ENCODE measurements at regions not wholly inside any gene's neighbourhood (a gene's known extent, or its start where the extent isn't known, plus 50 kb on each side); places are given as distances from the start of the nearest gene placed in this dataset.

- in situ Hi-C loops (cut with MboI; ENCODE audit: low pct_ligation_motif_present in 1 of 4, low pct_unique_long_range_greater_than_20kb in 1 of 4, low sequenced_read_pairs in 3 of 4): no loop called here
- H3K36me3 ChIP-seq: no peaks in the 10 kb centered on the region
Measured at GRCh38 chr4:10856271-10856782, 171.8 kb upstream of the CLNK start.

GRCh38 chr4:10853196-10853595 is 168.6 kb upstream of the CLNK start:
- 70% methylated on average over 2 of the region's 2 CpGs; no CpG with 5 or more reads in 1 of the 2 donors for WGBS, 2 donors (ENCODE audit: low coverage in 1 of 2)

More at GRCh38 chr4:10856271-10856782, 171.8 kb upstream of the CLNK start:
- Histone ChIP-seq H3K4me1 (no peaks in the 10 kb centered on the region), H3K9me3 (peaks cover 2 to 5% of the 10 kb centered on the region in 2 donors), H3K27me3 (no peaks in the 10 kb centered on the region), H3K4me3 (no peak overlapping the region), H3K27ac (no peak overlapping the region)
- TF ChIP-seq POLR2AphosphoS5 (IDR thresholded peaks at IDR 0.05): no peak
- TF ChIP-seq POLR2A (IDR thresholded peaks at IDR 0.05): no peak
- TF ChIP-seq EP300 (IDR thresholded peaks at IDR 0.05; ENCODE audit: low read depth): no peak
- TF ChIP-seq, protein P1, sequence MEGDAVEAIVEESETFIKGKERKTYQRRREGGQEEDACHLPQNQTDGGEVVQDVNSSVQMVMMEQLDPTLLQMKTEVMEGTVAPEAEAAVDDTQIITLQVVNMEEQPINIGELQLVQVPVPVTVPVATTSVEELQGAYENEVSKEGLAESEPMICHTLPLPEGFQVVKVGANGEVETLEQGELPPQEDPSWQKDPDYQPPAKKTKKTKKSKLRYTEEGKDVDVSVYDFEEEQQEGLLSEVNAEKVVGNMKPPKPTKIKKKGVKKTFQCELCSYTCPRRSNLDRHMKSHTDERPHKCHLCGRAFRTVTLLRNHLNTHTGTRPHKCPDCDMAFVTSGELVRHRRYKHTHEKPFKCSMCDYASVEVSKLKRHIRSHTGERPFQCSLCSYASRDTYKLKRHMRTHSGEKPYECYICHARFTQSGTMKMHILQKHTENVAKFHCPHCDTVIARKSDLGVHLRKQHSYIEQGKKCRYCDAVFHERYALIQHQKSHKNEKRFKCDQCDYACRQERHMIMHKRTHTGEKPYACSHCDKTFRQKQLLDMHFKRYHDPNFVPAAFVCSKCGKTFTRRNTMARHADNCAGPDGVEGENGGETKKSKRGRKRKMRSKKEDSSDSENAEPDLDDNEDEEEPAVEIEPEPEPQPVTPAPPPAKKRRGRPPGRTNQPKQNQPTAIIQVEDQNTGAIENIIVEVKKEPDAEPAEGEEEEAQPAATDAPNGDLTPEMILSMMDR (IDR thresholded peaks at IDR 0.05): no peak
- DNase-seq: no peak
- intact Hi-C loops (cut with DNase I; ENCODE audit: low total_unique reads): no loop called here

GRCh38 chr4:10841697-10842096 is 157.1 kb upstream of the CLNK start:
- no peak overlapping the region for H3K27ac ChIP-seq
- H3K9me3 ChIP-seq: no peaks in the 10 kb centered on the region
- 83 to 89% methylated on average over 4 of the region's 4 CpGs for WGBS, 2 donors (ENCODE audit: low coverage in 1 of 2)
- H3K4me1 ChIP-seq: no peaks in the 10 kb centered on the region
- H3K4me3 ChIP-seq: no peak overlapping the region
- no peak for DNase-seq
- TF ChIP-seq POLR2A (IDR thresholded peaks at IDR 0.05): no peak
- TF ChIP-seq EP300 (IDR thresholded peaks at IDR 0.05; ENCODE audit: low read depth): no peak
- TF ChIP-seq, protein P1 (IDR thresholded peaks at IDR 0.05): no peak
- no peak for TF ChIP-seq POLR2AphosphoS5 (IDR thresholded peaks at IDR 0.05)
- intact Hi-C loops (cut with DNase I; ENCODE audit: low total_unique reads): no loop called here
- in situ Hi-C loops (cut with MboI; ENCODE audit: low pct_ligation_motif_present in 1 of 4, low pct_unique_long_range_greater_than_20kb in 1 of 4, low sequenced_read_pairs in 3 of 4): no loop called here
- H3K27me3 ChIP-seq: no peaks in the 10 kb centered on the region
- H3K36me3 ChIP-seq: no peaks in the 10 kb centered on the region

More at GRCh38 chr4:10853196-10853595, 168.6 kb upstream of the CLNK start:
- intact Hi-C loops (cut with DNase I; ENCODE audit: low total_unique reads): no loop called here
- Histone ChIP-seq H3K27ac (no peak overlapping the region), H3K9me3 (peaks cover 0 to 5% of the 10 kb centered on the region in 2 donors), H3K4me3 (no peak overlapping the region), H3K4me1 (no peaks in the 10 kb centered on the region), H3K36me3 (no peaks in the 10 kb centered on the region), H3K27me3 (no peaks in the 10 kb centered on the region)
- in situ Hi-C loops (cut with MboI; ENCODE audit: low pct_ligation_motif_present in 1 of 4, low pct_unique_long_range_greater_than_20kb in 1 of 4, low sequenced_read_pairs in 3 of 4): no loop called here
- DNase-seq: no peak
- TF ChIP-seq POLR2AphosphoS5 (IDR thresholded peaks at IDR 0.05) (no peak), POLR2A (IDR thresholded peaks at IDR 0.05) (no peak), EP300 (IDR thresholded peaks at IDR 0.05; ENCODE audit: low read depth) (no peak)
- TF ChIP-seq, protein P1 (IDR thresholded peaks at IDR 0.05): no peak

DNA sequence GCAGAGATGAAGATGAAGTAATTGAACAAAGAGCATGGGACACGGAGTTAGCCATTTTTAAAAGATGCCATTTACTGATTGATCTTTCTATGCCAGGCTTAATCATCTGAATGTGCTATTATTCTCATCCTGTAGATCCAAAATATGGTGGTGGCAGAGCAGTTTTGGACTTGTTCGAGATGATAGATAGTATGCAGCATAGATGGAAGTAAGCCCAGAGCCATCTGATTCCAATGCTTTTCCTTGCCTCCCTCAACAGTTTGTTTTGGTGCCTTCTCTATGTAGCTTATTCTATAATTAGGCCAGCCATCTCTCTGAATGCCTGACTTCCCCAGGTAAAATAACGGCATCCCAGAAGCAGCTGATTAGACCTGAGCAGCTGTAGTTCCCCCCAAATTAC is 152.6 kb upstream of the CLNK start:
- H3K27me3 ChIP-seq: no peaks in the 10 kb centered on the region
- H3K36me3 ChIP-seq: no peaks in the 10 kb centered on the region
- no peak for DNase-seq
- in situ Hi-C loops (cut with MboI; ENCODE audit: low pct_ligation_motif_present in 1 of 4, low pct_unique_long_range_greater_than_20kb in 1 of 4, low sequenced_read_pairs in 3 of 4) (no loop called here), intact Hi-C loops (cut with DNase I; ENCODE audit: low total_unique reads) (no loop called here)
- no peaks in the 10 kb centered on the region for H3K4me1 ChIP-seq
- no peak for TF ChIP-seq POLR2A (IDR thresholded peaks at IDR 0.05)
- TF ChIP-seq EP300 (IDR thresholded peaks at IDR 0.05; ENCODE audit: low read depth): no peak
- TF ChIP-seq, protein P1 (IDR thresholded peaks at IDR 0.05): no peak
- no peak for TF ChIP-seq POLR2AphosphoS5 (IDR thresholded peaks at IDR 0.05)
- no peaks in the 10 kb centered on the region for H3K9me3 ChIP-seq
- WGBS, 2 donors (ENCODE audit: low coverage in 1 of 2): 60 to 83% methylated on average over 3 of the region's 3 CpGs
- no peak overlapping the region for H3K4me3 ChIP-seq
- H3K27ac ChIP-seq: no peak overlapping the region
